ENCODE measurements at regions not wholly inside any gene's neighbourhood (a gene's known extent, or its start where the extent isn't known, plus 50 kb on each side); places are given as distances from the start of the nearest gene placed in this dataset.
A peak's percentile ranks its signal among the peaks of the same experiment; 100 is the strongest.

- DNase-seq (ENCODE audit: low spot score), result no peak
These were observed 690.2 kb upstream of the POU3F3 start for GRCh38 chr2:104163611-104164130.

- DNase-seq (ENCODE audit: low spot score), result no peak
These were observed 689.1 kb upstream of the POU3F3 start for GRCh38 chr2:104164721-104165252.

GRCh38 chr2:104177179-104177578 is 676.7 kb upstream of the POU3F3 start:
- DNase-seq (ENCODE audit: low spot score), result no peak

- DNase-seq (ENCODE audit: low spot score), result no peak
These were observed 674.3 kb upstream of the POU3F3 start for GRCh38 chr2:104179644-104180043.

GRCh38 chr2:104200533-104201168 is 653.3 kb upstream of the POU3F3 start:
- no peak for DNase-seq (ENCODE audit: low spot score)

DNA sequence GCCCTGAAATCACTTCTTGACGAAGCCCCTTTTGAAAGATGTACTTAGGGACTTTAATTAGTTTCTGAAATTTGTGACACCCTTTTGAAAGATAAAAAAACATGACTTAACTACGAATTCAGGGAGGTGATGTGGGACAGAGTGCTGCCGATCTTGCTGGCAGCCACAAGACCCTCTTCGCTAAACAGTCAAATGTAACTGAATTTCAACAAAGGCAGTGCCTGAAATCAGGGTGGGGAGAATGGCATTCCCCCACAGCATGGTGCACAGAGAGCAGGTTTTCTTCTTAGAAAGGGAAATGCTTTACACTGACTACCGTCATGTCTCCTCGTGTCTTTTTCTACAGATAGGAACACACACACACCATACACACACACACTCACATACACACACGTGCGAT is 640.2 kb upstream of the POU3F3 start:
- no peak for DNase-seq (ENCODE audit: low spot score)

GRCh38 chr2:104215269-104216161 is 638.4 kb upstream of the POU3F3 start:
- DNase-seq (ENCODE audit: low spot score), result no peak

DNA sequence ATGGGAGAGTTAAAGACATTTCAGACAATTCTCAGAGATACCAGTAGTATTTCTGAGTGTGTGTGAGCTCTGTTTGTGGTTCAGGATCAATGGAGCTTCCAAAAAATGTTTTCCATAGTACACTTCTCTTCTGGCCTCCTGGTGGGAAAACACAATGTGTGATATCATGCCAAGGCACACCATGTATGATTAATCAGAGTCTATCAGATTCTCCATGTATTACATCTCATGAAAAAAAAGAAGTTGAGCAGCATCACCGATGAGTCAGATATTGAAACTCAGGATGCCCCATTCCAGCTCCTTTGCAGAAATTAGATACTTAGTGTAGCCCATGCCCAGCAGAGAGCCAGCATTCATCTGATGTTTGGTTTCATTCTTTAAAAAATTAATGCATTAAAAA is 620.3 kb upstream of the POU3F3 start:
- no peak for DNase-seq (ENCODE audit: low spot score)

- no peak for DNase-seq (ENCODE audit: low spot score)
These were observed 617.4 kb upstream of the POU3F3 start for GRCh38 chr2:104236491-104236890.

DNA sequence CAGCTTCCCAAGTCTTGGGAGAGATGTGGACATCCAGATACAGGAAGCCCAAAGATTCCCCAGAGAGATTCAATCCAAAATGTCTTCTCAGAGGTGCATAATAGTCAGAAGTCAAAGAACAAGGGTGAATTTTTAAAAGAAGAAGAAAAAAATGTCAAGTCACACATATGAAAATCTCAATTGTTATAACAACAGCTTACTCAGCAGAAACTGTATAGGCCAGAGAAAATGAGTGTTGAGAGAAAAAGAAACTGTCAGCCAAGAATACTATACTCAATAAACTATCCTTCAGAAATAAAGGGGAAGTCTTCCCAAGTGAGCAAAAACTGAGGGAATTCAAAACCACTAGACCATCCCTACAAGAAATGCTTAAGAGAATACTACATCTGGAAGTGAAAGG is 612.9 kb upstream of the POU3F3 start:
- DNase-seq (ENCODE audit: low spot score), result no peak

GRCh38 chr2:104249629-104250028 is 604.3 kb upstream of the POU3F3 start:
- DNase-seq (ENCODE audit: low spot score), result peak; percentile 58

DNA sequence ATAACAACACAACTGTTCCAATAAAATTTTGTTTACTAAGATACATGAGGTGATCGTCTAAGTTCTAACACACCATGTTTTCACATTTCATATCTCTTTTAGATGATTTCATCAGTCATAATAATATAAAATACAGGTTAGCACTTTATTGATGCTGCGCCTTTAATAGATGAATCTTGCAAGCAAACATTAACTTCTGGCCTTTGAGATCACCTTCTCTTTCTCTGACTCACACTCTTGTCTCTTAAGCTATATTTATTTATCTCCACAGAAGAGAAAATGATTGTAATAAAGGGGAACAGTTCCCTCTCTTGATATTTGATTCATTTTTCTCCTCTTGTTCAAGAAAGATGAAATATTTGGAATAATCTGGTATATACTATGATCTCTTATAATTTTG is 603.3 kb upstream of the POU3F3 start:
- DNase-seq (ENCODE audit: low spot score), result no peak

GRCh38 chr2:104254017-104254416 is 599.9 kb upstream of the POU3F3 start:
- no peak for DNase-seq (ENCODE audit: low spot score)

DNA sequence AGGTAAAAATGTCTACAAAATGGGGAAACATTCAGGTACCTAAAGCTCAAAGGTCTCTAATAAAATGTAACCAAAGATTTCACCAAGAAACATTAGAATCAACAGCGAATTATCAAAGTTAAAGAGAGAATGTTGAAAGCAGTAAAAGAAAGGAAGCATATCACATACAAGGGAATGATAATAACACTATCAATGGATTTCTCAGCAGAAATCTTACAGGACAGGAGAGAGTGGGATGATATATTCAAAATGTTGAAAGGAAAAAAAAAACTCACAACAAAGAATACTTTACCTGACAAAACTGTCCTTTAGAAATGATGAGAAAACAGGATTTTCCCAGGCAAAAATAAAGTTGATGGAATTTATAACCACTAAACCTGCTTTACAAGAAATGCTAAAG is 591.2 kb upstream of the POU3F3 start:
- DNase-seq (ENCODE audit: low spot score), result no peak

- no peak for DNase-seq (ENCODE audit: low spot score)
These were observed 574.3 kb upstream of the POU3F3 start for GRCh38 chr2:104279646-104280045.

DNA sequence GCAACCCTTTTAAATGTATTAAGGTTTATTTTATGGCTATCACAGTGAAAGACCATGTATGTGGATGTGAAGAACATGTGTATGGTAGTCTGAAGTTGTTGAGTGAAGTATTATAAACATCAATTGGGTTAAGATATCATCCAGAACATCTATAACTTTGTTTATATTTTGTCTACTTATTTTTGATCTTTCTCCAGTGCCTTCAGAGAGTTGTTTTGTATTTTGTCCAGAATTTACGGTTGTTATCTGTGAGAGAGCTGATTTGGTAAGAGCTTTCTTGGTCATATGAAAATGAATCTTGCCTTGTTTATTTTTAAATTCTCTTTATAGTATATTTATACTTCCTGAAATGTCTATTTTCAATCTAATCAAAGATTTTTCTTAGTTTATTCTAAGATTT is 573.7 kb upstream of the POU3F3 start:
- no peak for DNase-seq (ENCODE audit: low spot score)

- peak; percentile 1 for DNase-seq (ENCODE audit: low spot score)
These were observed 567.1 kb upstream of the POU3F3 start for GRCh38 chr2:104286841-104287240.

DNA sequence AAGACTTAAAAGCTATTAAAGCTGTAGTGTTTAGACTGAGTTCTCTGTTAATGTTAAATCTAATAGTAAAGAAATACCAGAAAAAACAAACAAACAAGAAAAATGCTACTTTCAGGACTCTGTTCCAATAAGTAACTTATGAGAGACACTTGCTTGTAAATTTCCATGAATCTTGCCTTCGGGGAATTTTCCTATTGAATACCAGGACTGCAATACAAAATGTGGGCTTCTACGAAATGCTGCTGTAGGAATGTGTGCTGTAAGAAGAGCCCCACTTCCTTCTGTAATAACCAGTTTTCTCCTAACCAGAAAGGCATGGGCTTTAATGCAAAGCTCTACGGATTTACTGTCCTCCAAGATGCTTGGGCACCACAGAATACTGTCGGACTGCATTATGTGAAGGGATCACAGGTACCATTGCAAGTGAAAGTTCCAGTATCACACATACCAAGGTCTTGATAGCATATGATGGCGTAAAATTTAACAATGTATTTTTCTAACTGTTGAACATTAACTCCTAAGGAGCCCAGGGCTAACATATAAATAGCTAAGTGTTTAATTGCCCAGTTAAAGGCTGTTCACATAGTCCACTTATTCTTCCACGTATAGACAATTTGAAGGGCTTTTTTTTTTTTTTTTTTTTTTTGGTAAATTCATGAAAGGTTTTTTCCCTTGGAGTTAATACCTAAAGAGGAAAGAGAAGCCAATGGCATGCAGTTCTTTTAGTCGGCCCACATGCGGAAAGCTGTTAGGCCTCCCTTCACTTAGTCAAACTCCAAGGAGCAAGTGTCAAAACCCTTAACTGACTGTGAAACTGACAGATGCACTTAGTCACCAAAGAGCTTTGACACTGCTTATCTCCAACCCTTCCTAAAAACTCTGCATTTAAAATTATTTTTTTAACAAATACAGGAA is 564.0 kb upstream of the POU3F3 start:
- DNase-seq (ENCODE audit: low spot score), result no peak

- no peak for DNase-seq (ENCODE audit: low spot score)
These were observed 563.4 kb upstream of the POU3F3 start for GRCh38 chr2:104290566-104290891.

GRCh38 chr2:104312684-104313083 is 541.2 kb upstream of the POU3F3 start:
- no peak for DNase-seq (ENCODE audit: low spot score)

GRCh38 chr2:104318001-104318665 is 535.8 kb upstream of the POU3F3 start:
- DNase-seq (ENCODE audit: low spot score), result no peak
